ENCODE measurements at regions not wholly inside any gene's neighbourhood (a gene's known extent, or its start where the extent isn't known, plus 50 kb on each side); places are given as distances from the start of the nearest gene placed in this dataset.

DNA sequence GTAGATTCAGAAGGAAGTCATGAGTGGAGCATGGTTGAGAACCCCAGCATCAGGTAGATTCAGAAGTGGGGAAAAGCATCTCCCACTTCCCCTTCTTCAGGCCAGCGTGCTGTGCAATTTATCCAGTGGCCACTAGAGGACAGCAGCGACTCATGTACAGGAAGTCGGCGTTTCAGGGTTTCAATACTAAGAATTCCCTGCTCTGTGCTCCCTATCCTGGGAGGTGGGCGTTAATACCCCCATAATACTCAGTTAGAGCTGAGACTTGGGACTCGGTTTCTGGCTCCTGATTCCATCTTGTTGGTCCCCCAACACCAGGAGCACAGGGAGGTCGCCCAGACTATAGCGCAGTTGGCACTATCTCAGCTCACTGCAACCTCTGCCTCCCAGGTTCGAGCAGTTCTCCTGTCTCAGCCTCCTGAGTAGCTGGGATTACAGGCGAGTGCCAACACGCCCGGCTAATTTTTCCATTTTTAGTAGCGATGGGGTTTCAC is 75.3 kb upstream of the AMZ2 start:
- Mint-ChIP-seq H3K9me3 (ENCODE audit: unreplicated experiment) (no peaks in the 10 kb centered on the region), H3K36me3 (ENCODE audit: insufficient read depth, unreplicated experiment) (peaks cover 12% of the 10 kb centered on the region), H3K4me1 (ENCODE audit: low read depth, unreplicated experiment) (no peaks in the 10 kb centered on the region), H3K27ac (ENCODE audit: unreplicated experiment) (no peak overlapping the region), H3K4me3 (ENCODE audit: unreplicated experiment) (no peak overlapping the region), H3K27me3 (ENCODE audit: insufficient read depth, unreplicated experiment) (no peaks in the 10 kb centered on the region)
- ChIA-PET CTCF (interaction anchor here (0.6 to 2.0 kb wide), 7 partner anchors 14 to 284 kb away, joined by 3 to 14 read pairs (median 3); no protein-coding TSS in a partner anchor), POLR2A (no interaction called here)
- Histone ChIP-seq H3K4me1 (no peaks in the 10 kb centered on the region), H3K27me3 (replicated peaks; ENCODE audit: control insufficient read depth, insufficient read depth, low read length) (no peaks in the 10 kb centered on the region; the same call in 1 of the 2 replicates), H3K9me3 (no peaks in the 10 kb centered on the region), H3K36me3 (ENCODE audit: control insufficient read depth, insufficient read depth, low read length) (no peaks in the 10 kb centered on the region), H3K4me3 (ENCODE audit: low read depth, low read length) (no peak overlapping the region)
- DNase-seq, result peak; percentile 78
- TF ChIP-seq, protein P1, sequence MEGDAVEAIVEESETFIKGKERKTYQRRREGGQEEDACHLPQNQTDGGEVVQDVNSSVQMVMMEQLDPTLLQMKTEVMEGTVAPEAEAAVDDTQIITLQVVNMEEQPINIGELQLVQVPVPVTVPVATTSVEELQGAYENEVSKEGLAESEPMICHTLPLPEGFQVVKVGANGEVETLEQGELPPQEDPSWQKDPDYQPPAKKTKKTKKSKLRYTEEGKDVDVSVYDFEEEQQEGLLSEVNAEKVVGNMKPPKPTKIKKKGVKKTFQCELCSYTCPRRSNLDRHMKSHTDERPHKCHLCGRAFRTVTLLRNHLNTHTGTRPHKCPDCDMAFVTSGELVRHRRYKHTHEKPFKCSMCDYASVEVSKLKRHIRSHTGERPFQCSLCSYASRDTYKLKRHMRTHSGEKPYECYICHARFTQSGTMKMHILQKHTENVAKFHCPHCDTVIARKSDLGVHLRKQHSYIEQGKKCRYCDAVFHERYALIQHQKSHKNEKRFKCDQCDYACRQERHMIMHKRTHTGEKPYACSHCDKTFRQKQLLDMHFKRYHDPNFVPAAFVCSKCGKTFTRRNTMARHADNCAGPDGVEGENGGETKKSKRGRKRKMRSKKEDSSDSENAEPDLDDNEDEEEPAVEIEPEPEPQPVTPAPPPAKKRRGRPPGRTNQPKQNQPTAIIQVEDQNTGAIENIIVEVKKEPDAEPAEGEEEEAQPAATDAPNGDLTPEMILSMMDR (IDR thresholded peaks at IDR 0.05; ENCODE audit: insufficient read depth in 1 of 2, low read depth in 1 of 2, low read length in 1 of 2, severe bottlenecking in 1 of 2, unreplicated experiment in 1 of 2), result peak; percentile 92 to 98
- intact Hi-C loops (cut with micrococcal nuclease; ENCODE audit: unreplicated experiment), result loop anchor here (1.0 to 10.0 kb wide), 6 partner anchors 29 to 582 kb away; partner anchors contain the start of gene AMZ2
- no TSS peak for BruUV-seq (replicated peaks)

DNA sequence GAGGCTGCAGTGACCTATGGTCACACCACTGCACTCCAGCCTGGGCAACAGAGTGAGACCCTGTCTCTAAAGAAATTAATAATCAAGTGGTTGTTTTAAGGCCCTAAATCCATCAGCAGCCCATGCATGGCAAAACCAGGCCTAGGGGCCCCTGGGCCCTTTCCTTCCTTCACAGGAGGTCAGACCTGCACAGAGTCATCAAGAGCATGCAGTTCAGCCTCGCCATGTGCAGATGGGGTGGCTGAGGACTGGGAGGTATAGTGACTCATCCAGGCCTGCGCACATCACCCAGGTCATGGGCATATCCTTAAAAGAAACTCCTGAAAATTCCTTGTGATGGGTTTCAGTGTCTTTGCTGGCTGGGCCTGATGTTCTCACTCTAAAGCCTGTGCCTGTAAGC is 72.4 kb upstream of the AMZ2 start:
- intact Hi-C loops (cut with micrococcal nuclease; ENCODE audit: unreplicated experiment), result loop anchor here (10.0 kb wide), 1 partner anchor 579 kb away; no protein-coding TSS in a partner anchor
- Mint-ChIP-seq H3K36me3 (ENCODE audit: insufficient read depth, unreplicated experiment) (no peaks in the 10 kb centered on the region), H3K4me1 (ENCODE audit: low read depth, unreplicated experiment) (no peaks in the 10 kb centered on the region), H3K9me3 (ENCODE audit: unreplicated experiment) (no peaks in the 10 kb centered on the region), H3K4me3 (ENCODE audit: unreplicated experiment) (no peak overlapping the region), H3K27ac (ENCODE audit: unreplicated experiment) (no peak overlapping the region), H3K27me3 (ENCODE audit: insufficient read depth, unreplicated experiment) (no peaks in the 10 kb centered on the region)
- POLR2A ChIA-PET, result no interaction called here
- no peaks in the 10 kb centered on the region for H3K4me1 ChIP-seq
- H3K9me3 ChIP-seq, result no peaks in the 10 kb centered on the region
- no peaks in the 10 kb centered on the region for H3K36me3 ChIP-seq (ENCODE audit: control insufficient read depth, insufficient read depth, low read length)
- no TSS peak for BruUV-seq (replicated peaks)
- no peak for DNase-seq
- no peak overlapping the region for H3K4me3 ChIP-seq (ENCODE audit: low read depth, low read length)
- CTCF ChIA-PET, result no interaction called here
- H3K27me3 ChIP-seq (replicated peaks; ENCODE audit: control insufficient read depth, insufficient read depth, low read length), result no peaks in the 10 kb centered on the region; the same call in 1 of the 2 replicates
- TF ChIP-seq, protein P1 (IDR thresholded peaks at IDR 0.05; ENCODE audit: insufficient read depth in 1 of 2, low read depth in 1 of 2, low read length in 1 of 2, severe bottlenecking in 1 of 2, unreplicated experiment in 1 of 2), result no peak

DNA sequence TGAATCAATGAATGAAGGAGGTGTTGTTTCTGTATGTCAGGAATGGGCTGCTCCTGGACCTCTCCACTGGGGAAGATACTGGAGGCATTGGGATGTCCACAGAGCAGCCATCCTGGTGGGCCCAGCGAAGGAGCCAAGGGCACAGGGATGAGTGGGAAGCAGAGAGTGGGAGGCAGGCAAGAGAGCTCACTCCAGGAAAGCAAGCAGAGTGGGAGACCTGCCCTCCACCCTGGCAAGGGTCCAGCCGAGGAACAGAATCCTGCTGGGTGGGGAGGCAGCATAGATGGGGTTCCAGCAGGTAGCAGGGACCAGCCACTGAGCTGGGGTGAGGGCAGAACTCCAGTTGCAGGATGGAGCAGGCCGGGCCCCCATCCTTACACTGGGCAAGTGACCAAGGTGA is 71.9 kb upstream of the AMZ2 start:
- Mint-ChIP-seq H3K4me1 (ENCODE audit: low read depth, unreplicated experiment) (no peaks in the 10 kb centered on the region), H3K27me3 (ENCODE audit: insufficient read depth, unreplicated experiment) (no peaks in the 10 kb centered on the region), H3K36me3 (ENCODE audit: insufficient read depth, unreplicated experiment) (no peaks in the 10 kb centered on the region), H3K4me3 (ENCODE audit: unreplicated experiment) (no peak overlapping the region), H3K9me3 (ENCODE audit: unreplicated experiment) (no peaks in the 10 kb centered on the region), H3K27ac (ENCODE audit: unreplicated experiment) (no peak overlapping the region)
- Histone ChIP-seq H3K36me3 (ENCODE audit: control insufficient read depth, insufficient read depth, low read length) (no peaks in the 10 kb centered on the region), H3K4me3 (ENCODE audit: low read depth, low read length) (no peak overlapping the region), H3K27me3 (replicated peaks; ENCODE audit: control insufficient read depth, insufficient read depth, low read length) (no peaks in the 10 kb centered on the region; the same call in 1 of the 2 replicates), H3K4me1 (no peaks in the 10 kb centered on the region), H3K9me3 (no peaks in the 10 kb centered on the region)
- no TSS peak for BruUV-seq (replicated peaks)
- CTCF ChIA-PET, result interaction anchor here (1.2 to 1.8 kb wide), 2 partner anchors 24 to 25 kb away, joined by 4 to 7 read pairs; no protein-coding TSS in a partner anchor
- DNase-seq, result no peak
- POLR2A ChIA-PET, result no interaction called here
- intact Hi-C loops (cut with micrococcal nuclease; ENCODE audit: unreplicated experiment), result loop anchor here (10.0 kb wide), 1 partner anchor 579 kb away; no protein-coding TSS in a partner anchor
- TF ChIP-seq, protein P1 (IDR thresholded peaks at IDR 0.05; ENCODE audit: insufficient read depth in 1 of 2, low read depth in 1 of 2, low read length in 1 of 2, severe bottlenecking in 1 of 2, unreplicated experiment in 1 of 2), result no peak

All from Caco-2 (cell line).